GM23248 (cell line): ENCODE measurements at regions not wholly inside any gene's neighbourhood (a gene's known extent, or its start where the extent isn't known, plus 50 kb on each side); places are given as distances from the start of the nearest gene placed in this dataset.

ENCODE experiments used
- EZH2 ChIP-seq: fragments of 200-600 bp; sonication (generic); IDR thresholded peaks from 2 replicates; pipeline ENCODE4 v1.6.1; 2018; ENCODE audit warnings: antibody characterized with exemption, mild to moderate bottlenecking; ENCODE audit not compliant: insufficient read depth, poor library complexity, severe bottlenecking
- EZH2phosphoT487 ChIP-seq: fragments of 200-600 bp; sonication (generic); IDR thresholded peaks from 2 replicates; pipeline ENCODE4 v1.6.1; 2018; ENCODE audit warnings: antibody characterized with exemption, moderate library complexity, mild to moderate bottlenecking, low read depth; ENCODE audit not compliant: insufficient read depth

DNA sequence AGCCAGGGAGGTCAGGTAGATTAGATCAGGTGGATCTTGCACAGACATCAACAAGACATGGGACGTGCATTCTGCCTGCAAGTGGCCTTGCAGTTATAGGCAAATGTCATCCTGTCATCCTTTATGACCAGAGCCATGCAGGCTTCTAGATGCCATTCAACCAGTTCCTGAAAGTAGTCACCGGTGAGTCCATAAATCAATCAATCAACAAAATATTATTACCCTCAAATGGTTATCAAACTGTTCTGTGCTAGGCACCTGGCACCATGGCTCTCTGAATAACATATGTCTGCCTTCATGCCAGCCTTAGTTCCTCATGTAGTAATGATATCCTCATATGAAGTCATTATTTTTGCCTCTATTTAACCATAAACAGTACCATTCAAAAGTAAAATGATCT is 146.9 kb downstream of the TOMM20 start:
- TF ChIP-seq EZH2 (no peak), EZH2phosphoT487 (no peak)
